SK-N-DZ (cell line): ENCODE measurements at regions not wholly inside any gene's neighbourhood (a gene's known extent, or its start where the extent isn't known, plus 50 kb on each side); places are given as distances from the start of the nearest gene placed in this dataset.

ENCODE experiments used
- DNase-seq: peaks from one replicate; pipeline ENCODE4 v3.0.0-alpha.2; 2015; ENCODE audit warnings: low spot score

DNA sequence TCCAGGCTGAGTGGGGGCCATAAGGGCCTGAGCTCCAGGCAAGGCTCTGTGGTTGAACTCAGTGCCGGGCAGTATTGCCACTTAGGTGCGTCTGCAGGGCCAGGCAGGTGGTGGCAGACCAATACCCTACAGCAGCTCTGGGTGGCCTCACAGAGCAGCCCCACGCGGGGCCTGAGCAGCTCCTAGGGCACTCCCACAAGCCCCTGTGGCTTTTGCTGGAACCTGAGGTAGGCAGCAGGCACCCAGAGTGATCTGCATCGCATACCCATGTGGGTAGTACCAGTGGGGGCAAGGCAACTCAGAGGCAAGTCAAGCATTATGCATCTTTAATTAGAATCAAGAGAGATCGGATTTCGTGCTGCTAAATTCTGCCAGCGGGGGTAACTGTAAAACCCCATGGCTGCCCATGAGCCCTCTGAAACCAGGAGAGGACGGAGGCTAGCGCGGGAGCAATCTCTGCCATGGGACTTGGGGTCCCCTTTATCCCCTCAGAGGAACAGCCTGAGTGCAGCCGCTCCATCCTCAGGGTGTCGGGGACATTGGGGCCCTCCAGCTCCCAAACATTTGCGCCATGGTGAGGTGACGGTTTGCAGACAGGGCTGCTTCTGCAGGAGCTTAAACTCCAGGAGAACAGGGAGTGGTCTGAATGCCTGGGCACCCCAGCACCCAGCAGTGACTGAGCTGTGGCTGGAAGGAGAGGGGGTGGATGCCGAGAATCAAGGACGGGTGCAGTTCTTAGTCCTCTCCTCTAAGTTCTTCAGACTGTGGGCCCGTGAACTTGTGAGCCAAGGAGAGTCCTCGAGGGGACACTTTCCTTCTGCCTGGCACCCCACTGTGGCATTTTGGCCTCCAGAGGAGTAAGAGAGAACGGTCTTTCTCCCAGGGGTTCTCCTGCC is 62.4 kb upstream of the PCSK6 start:
- DNase-seq: no peak

DNA sequence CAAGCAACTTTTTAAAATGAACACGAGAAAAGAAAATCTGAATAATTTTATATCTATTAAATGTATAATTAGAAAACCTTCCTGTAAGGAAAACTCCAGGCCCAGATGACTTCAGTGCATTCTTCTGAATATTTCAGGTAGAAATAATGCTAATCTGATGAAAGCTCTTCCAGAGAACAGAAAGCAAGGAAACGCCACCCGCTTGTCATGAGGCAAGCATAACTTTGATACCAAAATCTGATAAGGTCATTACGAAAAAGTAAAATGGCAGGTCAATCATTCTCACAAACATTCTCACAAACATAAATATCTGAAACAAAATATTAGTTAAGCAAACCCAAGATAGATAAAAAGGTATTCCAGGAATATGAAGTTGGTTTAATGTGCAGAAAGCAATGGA is 60.6 kb upstream of the PCSK6 start:
- no peak for DNase-seq

DNA sequence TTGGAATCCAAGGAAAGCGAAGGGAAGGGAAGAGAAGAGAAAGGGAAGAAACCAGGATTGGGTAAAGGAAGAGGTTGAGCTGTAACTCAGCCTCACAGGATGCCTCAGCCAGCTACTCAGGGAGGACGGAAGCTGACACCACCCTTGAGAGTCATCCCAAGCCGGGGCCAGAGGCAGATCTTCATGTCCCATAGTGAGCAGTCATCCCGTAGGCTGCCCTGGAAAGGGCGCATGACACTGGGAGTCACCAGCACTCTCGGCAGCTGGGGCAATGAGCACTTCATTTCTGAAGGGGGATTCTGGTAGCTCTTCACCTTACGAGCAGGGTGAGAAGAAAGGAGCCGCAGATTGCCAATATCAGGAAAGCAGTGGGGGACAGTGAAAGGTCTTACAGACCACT is 60.1 kb upstream of the PCSK6 start:
- no peak for DNase-seq

GRCh38 chr15:101547737-101548136 is 58.2 kb upstream of the PCSK6 start:
- DNase-seq: no peak

GRCh38 chr15:101545548-101546505 is 56.3 kb upstream of the PCSK6 start:
- no peak for DNase-seq

- no peak for DNase-seq
These were observed 55.1 kb upstream of the PCSK6 start for GRCh38 chr15:101544613-101544945.

- no peak for DNase-seq
These were observed 54.6 kb upstream of the PCSK6 start for GRCh38 chr15:101543926-101544612.

GRCh38 chr15:101543431-101543830 is 53.9 kb upstream of the PCSK6 start:
- DNase-seq: no peak

DNA sequence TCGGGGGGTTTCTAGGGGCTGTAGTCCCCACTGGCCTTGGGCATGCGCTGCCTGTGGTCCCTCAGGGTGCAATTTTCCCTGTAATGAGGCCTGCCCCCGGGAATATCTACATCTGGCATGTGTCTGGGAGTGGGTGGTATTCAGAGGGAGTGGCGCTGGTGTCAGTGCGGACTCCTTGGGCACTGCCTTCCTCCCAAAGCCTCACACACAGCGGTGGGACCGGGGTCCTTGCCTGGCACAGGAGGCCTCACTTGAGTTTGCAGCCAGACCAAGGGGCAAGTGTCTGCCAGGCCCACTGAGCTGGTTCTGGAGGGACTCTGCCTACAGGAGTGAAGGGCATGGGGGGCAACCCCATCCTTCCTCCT is 53.5 kb upstream of the PCSK6 start:
- DNase-seq: no peak

DNA sequence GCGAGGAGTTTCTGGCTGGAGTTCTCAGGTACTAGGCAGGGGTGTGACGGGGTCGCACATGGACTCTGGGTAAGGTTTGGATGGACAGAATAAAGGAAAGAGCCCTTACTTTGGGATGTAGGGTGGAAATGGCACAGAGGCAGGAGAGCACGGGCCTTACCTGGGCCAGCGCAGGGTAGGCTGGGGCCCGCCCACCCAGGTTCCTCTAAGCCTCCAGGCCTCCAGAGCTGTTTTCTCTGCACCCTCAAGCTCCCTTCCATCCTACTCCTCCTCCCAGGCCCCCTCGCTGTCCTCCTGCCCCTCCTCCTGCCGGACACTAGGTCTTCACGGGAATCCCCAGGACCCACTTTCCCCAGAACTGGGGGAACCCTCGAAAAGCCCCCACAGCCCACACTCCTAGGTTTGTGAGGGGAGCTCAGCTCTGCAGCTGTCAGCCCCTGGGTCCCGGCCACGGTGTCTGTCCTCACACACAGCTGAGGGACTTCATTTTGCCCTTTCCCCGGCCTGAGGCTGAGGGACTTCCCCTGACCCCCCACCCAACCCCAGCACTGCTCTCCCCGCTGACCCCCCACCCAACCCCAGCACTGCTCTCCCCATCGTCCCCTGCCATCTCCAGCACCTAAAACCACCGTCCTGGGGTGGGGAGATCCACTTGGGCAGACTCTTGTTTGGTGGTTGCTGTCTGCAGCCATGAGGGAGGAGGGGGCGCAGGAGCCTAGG is 53.0 kb upstream of the PCSK6 start:
- no peak for DNase-seq

DNA sequence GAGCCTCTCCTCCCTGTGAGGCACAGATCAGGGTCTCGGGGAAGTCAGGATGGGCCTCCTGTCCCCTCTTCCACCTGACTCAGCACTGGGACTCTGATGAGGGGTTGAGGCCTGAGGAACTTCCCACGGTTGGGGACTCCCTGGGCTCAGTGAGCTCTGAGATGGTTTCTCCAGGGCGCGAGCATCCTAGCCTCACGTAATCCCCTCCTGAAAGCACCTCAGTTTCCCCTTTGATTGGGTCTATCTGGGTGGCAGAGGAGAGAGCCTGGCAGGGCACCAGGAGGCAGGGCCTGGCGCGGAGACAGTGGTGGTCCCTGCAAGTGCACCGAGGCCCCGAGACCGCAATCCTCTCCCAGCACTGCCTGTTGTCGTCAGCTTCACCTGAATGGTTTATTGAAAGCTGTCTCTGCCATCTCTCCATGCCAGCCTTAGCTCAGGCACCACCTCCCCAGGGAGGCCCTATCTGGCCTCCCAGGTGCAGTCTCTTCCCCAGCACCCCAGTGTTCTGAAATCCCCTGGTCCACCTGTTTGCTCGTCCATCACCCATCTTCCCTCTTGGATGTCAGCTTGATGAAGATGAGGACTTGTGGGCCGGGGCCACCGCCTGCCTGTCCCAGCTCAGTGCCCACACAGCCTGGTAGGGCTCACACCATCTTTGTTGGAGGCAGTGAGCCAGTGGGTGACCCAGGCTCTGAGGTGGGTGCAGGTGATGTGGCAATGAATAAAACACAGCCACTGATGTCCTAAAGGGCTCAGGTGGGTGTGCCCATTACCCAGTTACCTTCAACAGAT is 52.2 kb upstream of the PCSK6 start:
- DNase-seq: no peak

GRCh38 chr15:101540480-101541239 is 51.2 kb upstream of the PCSK6 start:
- DNase-seq: peak; percentile 18

- no peak for DNase-seq
These were observed 50.4 kb upstream of the PCSK6 start for GRCh38 chr15:101539930-101540329.

DNA sequence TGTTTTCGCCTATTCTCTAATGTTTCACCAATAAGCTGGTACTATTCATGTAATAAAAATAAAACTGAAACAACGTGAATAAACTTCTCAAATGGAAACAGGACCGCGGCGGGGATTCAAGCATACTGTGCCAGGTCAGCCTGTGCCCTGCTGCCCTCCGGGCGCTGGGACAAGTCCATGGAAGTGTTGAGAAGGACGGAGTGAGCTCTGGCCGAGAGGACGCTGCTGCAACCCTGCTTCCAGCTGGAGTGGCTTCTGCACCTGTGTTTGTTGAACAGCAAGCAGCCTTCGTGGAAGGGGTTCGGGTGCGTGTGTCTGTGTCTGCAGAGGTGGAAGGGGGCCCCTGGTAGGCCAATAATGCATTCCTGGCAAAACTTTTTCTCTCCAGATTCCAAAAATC is 50.0 kb upstream of the PCSK6 start:
- DNase-seq: no peak
